Tibial nerve (tissue), 4 donors: ENCODE measurements at regions not wholly inside any gene's neighbourhood (a gene's known extent, or its start where the extent isn't known, plus 50 kb on each side); places are given as distances from the start of the nearest gene placed in this dataset.

Experiments
- DNase-seq, 2 donors: peaks; one replicate each; pipeline ENCODE4 v3.0.0-alpha.2; 2019; ENCODE audit warnings: low spot score in 2 of 2
- H3K27ac ChIP-seq, 4 donors: fragments of 200-600 bp; sonication (generic) in 3 of 4; one replicate each; pipeline ENCODE4 v1.5.1; 2017 to 2019; ENCODE audit warnings: mild to moderate bottlenecking in 1 of 4
- H3K27me3 ChIP-seq, 2 donors: fragments of 200-600 bp; sonication (generic) in 1 of 2; one replicate each; pipeline versions ENCODE4 v1.5.1 to v1.6.0; 2017 to 2019
- H3K36me3 ChIP-seq, 3 donors: fragments of 200-600 bp; sonication (generic); one replicate each; pipeline ENCODE4 v1.5.1; 2018 to 2019
- H3K4me1 ChIP-seq, 4 donors: fragments of 200-600 bp; sonication (generic) in 3 of 4; one replicate each; pipeline ENCODE4 v1.5.1; 2017 to 2019
- H3K4me3 ChIP-seq, 4 donors: fragments of 200-600 bp; sonication (generic) in 3 of 4; one replicate each; pipeline ENCODE4 v1.5.1; 2017 to 2019; ENCODE audit warnings: mild to moderate bottlenecking in 1 of 4, moderate library complexity in 1 of 4
- H3K9me3 ChIP-seq, 4 donors: fragments of 200-600 bp; sonication (generic) in 3 of 4; one replicate each; pipeline ENCODE4 v1.5.1; 2017 to 2019
- CTCF ChIP-seq, 5 experiments: fragments of 200-600 bp in 3 of 5; fragments of 450-650 bp in 2 of 5; sonication (generic) in 3 of 5; IDR thresholded peaks; one replicate each; pipeline ENCODE4 v1.5.1; 2016 to 2019; ENCODE audit warnings: antibody characterized with exemption in 5 of 5, mild to moderate bottlenecking in 3 of 5, moderate library complexity in 2 of 5
- EP300 ChIP-seq, 2 donors: sonication (generic); formaldehyde crosslinking; IDR thresholded peaks; one replicate each; pipeline ENCODE4 v1.6.1; 2017; ENCODE audit warnings: antibody characterized with exemption in 2 of 2, mild to moderate bottlenecking in 1 of 2
- POLR2A ChIP-seq, 2 donors: fragments of 450-650 bp; IDR thresholded peaks; one replicate each; pipeline ENCODE4 v1.6.1; 2017; ENCODE audit warnings: antibody characterized with exemption in 2 of 2, mild to moderate bottlenecking in 2 of 2, moderate library complexity in 2 of 2
- WGBS, 2 donors: methylation state at CpG; one replicate each; pipeline ENCODE4 v1.1.5; 2018; 5-methylcytosine and 5-hydroxymethylcytosine counted together

GRCh38 chr11:25691959-25692358 lies 640.0 kb upstream of the ANO3 start:
- no peak for TF ChIP-seq CTCF (IDR thresholded peaks at IDR 0.05)
- no peak for TF ChIP-seq POLR2A (IDR thresholded peaks at IDR 0.05)
- TF ChIP-seq EP300 (IDR thresholded peaks at IDR 0.05): no peak
- H3K36me3 ChIP-seq: no peaks in the 10 kb centered on the region
- H3K27ac ChIP-seq: no peak overlapping the region
- DNase-seq: no peak
- no peaks in the 10 kb centered on the region for H3K4me1 ChIP-seq
- peaks cover 0 to 23% (median 0%) of the 10 kb centered on the region in 4 donors for H3K9me3 ChIP-seq
- no peak overlapping the region for H3K4me3 ChIP-seq
- WGBS, 2 donors: 92 to 93% methylated on average over 8 of the region's 8 CpGs
- no peaks in the 10 kb centered on the region for H3K27me3 ChIP-seq

GRCh38 chr11:25702417-25702816 lies 629.5 kb upstream of the ANO3 start:
- no peak overlapping the region for H3K4me3 ChIP-seq
- 96 to 100% methylated on average over 1 of the region's 1 CpG for WGBS, 2 donors
- no peak overlapping the region for H3K27ac ChIP-seq
- no peaks in the 10 kb centered on the region for H3K27me3 ChIP-seq
- no peaks in the 10 kb centered on the region for H3K4me1 ChIP-seq
- DNase-seq: no peak
- H3K36me3 ChIP-seq: no peaks in the 10 kb centered on the region
- no peaks in the 10 kb centered on the region for H3K9me3 ChIP-seq
- no peak for TF ChIP-seq EP300 (IDR thresholded peaks at IDR 0.05)
- TF ChIP-seq CTCF (IDR thresholded peaks at IDR 0.05): no peak
- no peak for TF ChIP-seq POLR2A (IDR thresholded peaks at IDR 0.05)

- Histone ChIP-seq H3K27me3 (no peaks in the 10 kb centered on the region), H3K36me3 (no peaks in the 10 kb centered on the region), H3K4me3 (no peak overlapping the region), H3K27ac (no peak overlapping the region), H3K4me1 (no peaks in the 10 kb centered on the region), H3K9me3 (no peaks in the 10 kb centered on the region)
- TF ChIP-seq CTCF (IDR thresholded peaks at IDR 0.05) (no peak), EP300 (IDR thresholded peaks at IDR 0.05) (no peak), POLR2A (IDR thresholded peaks at IDR 0.05) (no peak)
- no peak for DNase-seq
These were observed 621.0 kb upstream of the ANO3 start for GRCh38 chr11:25710975-25711374.

GRCh38 chr11:25727944-25728343 lies 604.0 kb upstream of the ANO3 start:
- H3K36me3 ChIP-seq: no peaks in the 10 kb centered on the region
- H3K27me3 ChIP-seq: no peaks in the 10 kb centered on the region
- no peaks in the 10 kb centered on the region for H3K4me1 ChIP-seq
- no peak overlapping the region for H3K27ac ChIP-seq
- no peak for TF ChIP-seq POLR2A (IDR thresholded peaks at IDR 0.05)
- TF ChIP-seq EP300 (IDR thresholded peaks at IDR 0.05): no peak
- TF ChIP-seq CTCF (IDR thresholded peaks at IDR 0.05): no peak
- H3K9me3 ChIP-seq: no peaks in the 10 kb centered on the region
- WGBS, 2 donors: 79 to 86% methylated on average over 2 of the region's 2 CpGs
- H3K4me3 ChIP-seq: no peak overlapping the region
- DNase-seq: no peak

GRCh38 chr11:25730230-25730629 lies 601.7 kb upstream of the ANO3 start:
- H3K36me3 ChIP-seq: no peaks in the 10 kb centered on the region
- no peaks in the 10 kb centered on the region for H3K27me3 ChIP-seq
- 87 to 90% methylated on average over 2 of the region's 2 CpGs for WGBS, 2 donors
- TF ChIP-seq CTCF (IDR thresholded peaks at IDR 0.05) (no peak), EP300 (IDR thresholded peaks at IDR 0.05) (no peak), POLR2A (IDR thresholded peaks at IDR 0.05) (no peak)
- no peak overlapping the region for H3K4me3 ChIP-seq
- no peaks in the 10 kb centered on the region for H3K9me3 ChIP-seq
- DNase-seq: no peak
- no peaks in the 10 kb centered on the region for H3K4me1 ChIP-seq
- H3K27ac ChIP-seq: no peak overlapping the region
